Natural killer cell treated with Interleukin-12 subunit alpha and Interleukin-12 subunit beta and Interleukin-15 and Interleukin-18, amount 100 ng/mL, for 72 hours (primary cell): ENCODE measurements at regions not wholly inside any gene's neighbourhood (a gene's known extent, or its start where the extent isn't known, plus 50 kb on each side); places are given as distances from the start of the nearest gene placed in this dataset.
A peak's percentile ranks its signal among the peaks of the same experiment; 100 is the strongest.

Experiments used
- ATAC-seq, 2 donors: fragments of 150-1000 bp; cut with Tn5 transposase in 1 of 2; sonication (Bioruptor Pico), chemical (Tn5 transposase) in 1 of 2; 2 replicates each; pipeline ENCODE4 v1.10.0; 2021
- DNase-seq: peaks from one replicate; pipeline ENCODE4 v3.0.0; 2022; ENCODE audit warnings: low spot score
- H3K27ac Mint-ChIP-seq, 2 donors: 1 replicate in 1 of 2; 2 replicates in 1 of 2; pipeline ENCODE4 v1.8.0; 2022; ENCODE audit warnings: mixed read lengths in 2 of 2, mild to moderate bottlenecking in 1 of 2, moderate library complexity in 1 of 2
- H3K27me3 Mint-ChIP-seq, 2 donors: 1 replicate in 1 of 2; 2 replicates in 1 of 2; pipeline ENCODE4 v1.8.0; 2022; ENCODE audit warnings: mixed read lengths in 2 of 2
- H3K36me3 Mint-ChIP-seq: one replicate; pipeline ENCODE4 v1.8.0; 2022; ENCODE audit warnings: mixed read lengths
- H3K4me1 Mint-ChIP-seq, 2 donors: 1 replicate in 1 of 2; 2 replicates in 1 of 2; pipeline ENCODE4 v1.8.0; 2022; ENCODE audit warnings: low read depth in 2 of 2, mixed read lengths in 2 of 2, mild to moderate bottlenecking in 1 of 2
- H3K4me3 Mint-ChIP-seq: one replicate; pipeline ENCODE4 v1.8.0; 2022; ENCODE audit warnings: mixed read lengths
- H3K9me3 Mint-ChIP-seq: 2 replicates; pipeline ENCODE4 v1.8.0; 2022; ENCODE audit warnings: mixed read lengths

DNA sequence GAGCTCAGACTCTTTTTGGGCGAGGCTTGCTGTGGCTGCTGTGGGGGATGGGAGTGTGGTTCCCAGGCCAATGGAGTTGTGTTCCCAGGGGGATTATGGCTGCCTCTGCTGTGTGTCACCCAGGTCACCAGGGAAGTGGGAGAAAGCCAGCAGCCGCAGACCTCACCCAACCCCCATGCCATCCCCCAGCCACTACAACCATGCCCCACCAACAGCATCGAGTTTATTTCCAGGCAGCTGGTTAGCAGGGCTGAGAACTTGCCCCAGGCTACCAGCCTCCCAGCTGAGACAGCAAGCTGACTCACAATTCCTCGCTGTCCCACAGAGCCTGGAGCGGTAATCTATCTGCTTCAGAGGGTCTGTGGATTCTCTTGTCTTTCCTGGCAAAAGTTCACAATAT, 331.7 kb downstream of the FRK start:
- DNase-seq (no peak), ATAC-seq (no peak)
- H3K27me3 Mint-ChIP-seq, result no peaks in the 10 kb centered on the region
- H3K9me3 Mint-ChIP-seq, result peaks cover 12% of the 10 kb centered on the region
- no peak overlapping the region for H3K27ac Mint-ChIP-seq
- no peaks in the 10 kb centered on the region for H3K4me1 Mint-ChIP-seq
- no peaks in the 10 kb centered on the region for H3K36me3 Mint-ChIP-seq
- H3K4me3 Mint-ChIP-seq, result no peak overlapping the region

DNA sequence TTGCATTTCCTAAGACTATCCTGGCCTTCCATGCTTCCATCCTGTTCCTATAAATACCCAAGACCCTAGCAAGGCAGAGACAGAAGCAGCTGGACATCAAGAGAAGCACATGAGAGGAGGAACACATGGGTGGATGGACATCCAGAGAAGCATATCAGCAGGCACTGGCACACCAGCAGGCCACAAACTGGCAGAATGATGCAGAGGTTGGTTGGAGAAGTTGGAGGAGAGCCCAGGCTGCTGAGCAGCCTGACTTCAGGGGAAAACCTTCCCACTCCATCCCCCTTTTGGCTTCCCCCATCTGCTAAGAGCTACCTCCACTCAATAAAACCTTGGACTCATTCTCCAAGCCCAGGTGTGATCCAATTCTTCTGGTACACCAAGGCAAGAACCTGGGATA, 332.5 kb downstream of the FRK start:
- no peaks in the 10 kb centered on the region for H3K27me3 Mint-ChIP-seq
- H3K4me3 Mint-ChIP-seq, result no peak overlapping the region
- ATAC-seq, result no peak
- H3K4me1 Mint-ChIP-seq, result no peaks in the 10 kb centered on the region
- H3K36me3 Mint-ChIP-seq, result no peaks in the 10 kb centered on the region
- no peak overlapping the region for H3K27ac Mint-ChIP-seq
- H3K9me3 Mint-ChIP-seq, result peaks cover 20% of the 10 kb centered on the region
- no peak for DNase-seq

DNA sequence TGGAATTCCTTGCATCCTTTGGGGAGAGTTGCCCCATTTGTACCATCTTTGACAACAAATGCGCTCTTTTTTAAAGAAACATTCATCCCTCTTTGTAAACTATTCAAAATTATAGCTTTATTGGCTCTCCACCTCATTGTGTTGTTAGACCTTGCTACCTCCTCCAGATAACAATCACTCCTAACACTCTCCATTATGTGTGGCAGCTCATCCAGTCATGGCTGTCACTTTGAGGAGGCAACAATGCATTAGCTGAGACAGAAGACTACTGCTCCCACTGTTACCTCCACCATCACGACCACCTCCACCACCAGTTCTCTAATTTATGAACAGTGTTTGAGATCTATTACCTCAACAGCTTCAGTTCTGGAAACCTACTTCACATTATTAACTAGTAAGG, 339.1 kb downstream of the FRK start:
- no peak for ATAC-seq
- Mint-ChIP-seq H3K9me3 (peaks cover 23% of the 10 kb centered on the region), H3K4me1 (no peaks in the 10 kb centered on the region), H3K27me3 (no peaks in the 10 kb centered on the region), H3K4me3 (no peak overlapping the region), H3K36me3 (no peaks in the 10 kb centered on the region), H3K27ac (no peak overlapping the region)
- no peak for DNase-seq

DNA sequence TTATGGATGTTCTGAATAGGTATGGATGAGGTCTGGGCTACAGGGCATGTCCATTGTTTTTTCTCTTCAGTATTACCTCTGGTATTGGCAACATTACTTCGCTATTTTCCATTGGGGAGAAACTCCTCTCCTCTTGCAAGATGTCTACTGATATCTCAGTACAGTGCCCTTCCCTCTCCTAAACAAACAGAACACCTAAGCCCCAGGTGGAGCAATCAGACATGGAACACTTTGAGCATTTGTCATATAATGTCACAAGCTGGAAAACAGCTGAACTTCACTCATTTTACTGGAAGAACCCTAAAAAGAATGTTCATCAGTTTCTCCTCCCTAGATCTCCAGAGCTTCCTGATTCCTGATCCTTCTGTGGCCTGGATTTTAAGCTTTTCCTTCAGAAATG, 339.8 kb downstream of the FRK start:
- no peak overlapping the region for H3K4me3 Mint-ChIP-seq
- no peak for DNase-seq
- no peak for ATAC-seq
- no peak overlapping the region for H3K27ac Mint-ChIP-seq
- no peaks in the 10 kb centered on the region for H3K27me3 Mint-ChIP-seq
- no peaks in the 10 kb centered on the region for H3K36me3 Mint-ChIP-seq
- no peaks in the 10 kb centered on the region for H3K4me1 Mint-ChIP-seq
- peaks cover 23% of the 10 kb centered on the region for H3K9me3 Mint-ChIP-seq

DNA sequence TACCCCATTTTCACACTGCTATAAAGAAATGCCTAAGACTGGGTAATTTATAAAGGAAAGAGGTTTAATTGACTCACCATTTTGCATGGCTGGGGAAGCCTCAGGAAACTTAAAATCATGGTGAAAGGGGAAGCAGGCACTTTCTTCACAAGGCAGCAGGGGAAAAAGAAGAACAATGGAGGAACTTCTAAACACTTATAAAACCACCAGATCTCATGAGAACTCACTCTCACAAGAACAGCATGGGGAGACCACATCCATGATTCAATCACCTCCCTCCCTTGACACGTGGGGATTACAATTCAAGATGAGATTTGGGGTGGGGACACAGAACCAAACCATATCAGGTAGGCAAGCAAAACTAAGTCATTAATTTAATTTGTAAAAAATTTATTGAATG, 343.2 kb downstream of the FRK start:
- Mint-ChIP-seq H3K27me3 (no peaks in the 10 kb centered on the region), H3K4me1 (no peaks in the 10 kb centered on the region), H3K27ac (no peak overlapping the region), H3K36me3 (no peaks in the 10 kb centered on the region), H3K9me3 (peaks cover 18% of the 10 kb centered on the region), H3K4me3 (no peak overlapping the region)
- DNase-seq, result no peak
- ATAC-seq, result no peak

DNA sequence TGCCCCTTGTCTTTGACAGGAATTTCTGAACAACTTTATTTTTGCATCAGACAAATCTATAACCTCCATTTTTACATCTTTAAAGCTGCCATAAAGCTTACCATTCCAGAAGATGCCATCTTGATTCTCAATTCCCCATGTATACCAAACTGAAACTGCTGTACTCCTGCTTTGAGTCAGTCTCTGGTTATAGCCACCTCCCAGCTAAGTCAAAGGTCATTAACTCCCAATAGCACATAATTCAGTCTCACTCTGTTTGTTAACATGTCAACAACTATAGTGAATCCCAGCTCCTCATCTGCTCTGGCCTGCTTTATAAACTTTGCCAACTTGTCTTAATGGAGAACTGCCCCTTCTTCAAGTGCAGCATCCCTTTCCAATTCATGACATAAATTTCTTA, 343.6 kb downstream of the FRK start:
- Mint-ChIP-seq H3K4me3 (no peak overlapping the region), H3K27ac (no peak overlapping the region), H3K27me3 (no peaks in the 10 kb centered on the region), H3K9me3 (peaks cover 18% of the 10 kb centered on the region), H3K36me3 (no peaks in the 10 kb centered on the region), H3K4me1 (no peaks in the 10 kb centered on the region)
- DNase-seq (no peak), ATAC-seq (no peak)

DNA sequence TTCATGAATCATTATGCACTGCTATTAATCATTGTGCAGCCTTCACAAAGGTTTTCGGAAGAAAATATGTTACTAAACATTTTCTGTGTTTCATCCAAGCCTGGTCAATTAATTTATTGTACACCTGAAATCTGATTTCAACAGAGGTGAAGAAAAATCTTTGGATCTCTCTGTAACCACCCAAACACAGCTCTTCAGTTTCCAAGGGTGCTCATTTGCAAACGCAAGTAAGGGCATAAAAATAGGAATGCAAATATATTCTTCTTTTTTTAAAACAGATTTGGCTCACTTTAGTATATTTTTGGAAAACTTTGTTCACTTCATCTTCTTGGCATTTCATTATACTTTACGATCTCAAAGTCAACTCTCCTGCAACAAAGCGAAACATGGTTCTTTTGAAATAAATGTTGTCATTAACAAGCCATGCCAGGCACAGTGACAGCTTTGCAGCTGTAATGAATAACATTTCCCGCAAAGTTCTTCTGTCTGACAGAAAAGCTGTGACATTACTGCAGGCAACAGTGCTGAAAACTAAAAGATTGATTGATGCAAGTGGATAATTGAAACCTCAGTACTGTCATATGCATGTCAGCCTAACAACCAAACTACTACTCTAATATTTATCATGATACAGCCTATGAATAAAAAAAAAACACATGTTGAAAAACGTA, 348.3 kb downstream of the FRK start:
- no peak for ATAC-seq

DNA sequence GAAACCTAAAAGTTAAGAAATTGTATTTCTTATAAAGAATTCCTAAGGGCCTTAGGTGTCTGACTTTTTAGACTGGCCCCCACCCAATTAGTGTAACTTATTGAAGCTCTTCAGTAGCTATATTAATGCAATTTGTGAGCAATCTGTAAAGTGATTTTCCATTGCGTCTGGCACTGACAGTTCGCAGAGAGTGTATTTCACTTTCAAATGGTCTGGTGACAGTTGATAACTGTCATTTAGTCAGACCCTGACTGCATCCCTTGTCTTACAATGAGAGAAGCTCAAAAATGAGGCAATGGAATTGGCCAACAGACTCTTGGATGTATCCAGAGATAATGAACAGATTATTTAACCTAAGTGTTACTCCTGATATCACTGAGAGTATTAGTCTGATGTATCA, 351.8 kb downstream of the FRK start:
- Mint-ChIP-seq H3K9me3 (peaks cover 3% of the 10 kb centered on the region), H3K27ac (no peak overlapping the region), H3K4me3 (no peak overlapping the region), H3K4me1 (no peaks in the 10 kb centered on the region), H3K27me3 (no peaks in the 10 kb centered on the region), H3K36me3 (no peaks in the 10 kb centered on the region)
- DNase-seq (no peak), ATAC-seq (no peak)

More for the DNA sequence above, 348.3 kb downstream of the FRK start:
- H3K36me3 Mint-ChIP-seq, result no peaks in the 10 kb centered on the region
- DNase-seq, result no peak
- H3K4me3 Mint-ChIP-seq, result no peak overlapping the region
- H3K4me1 Mint-ChIP-seq, result no peaks in the 10 kb centered on the region
- H3K27me3 Mint-ChIP-seq, result no peaks in the 10 kb centered on the region
- H3K9me3 Mint-ChIP-seq, result peaks cover 10% of the 10 kb centered on the region
- H3K27ac Mint-ChIP-seq, result no peak overlapping the region

DNA sequence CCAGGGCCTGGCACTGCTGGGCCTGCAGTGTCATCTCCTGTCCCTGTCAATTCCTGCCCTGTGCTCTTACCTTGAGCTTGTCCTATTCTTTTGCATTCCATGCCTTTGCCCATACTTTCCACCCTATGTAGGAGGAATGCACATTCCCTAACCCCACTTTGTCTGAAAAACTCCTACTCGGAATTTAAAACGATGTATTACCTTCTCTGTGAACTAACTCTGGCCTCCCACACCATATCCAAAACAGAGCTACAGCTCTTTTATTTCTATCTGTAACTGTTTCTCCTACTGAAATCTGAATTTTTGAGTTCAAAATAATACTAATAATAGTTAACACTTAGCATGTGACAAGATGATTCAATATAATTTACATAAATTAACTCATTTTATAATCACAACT, 353.7 kb downstream of the FRK start:
- Mint-ChIP-seq H3K4me3 (no peak overlapping the region), H3K4me1 (no peaks in the 10 kb centered on the region), H3K27me3 (no peaks in the 10 kb centered on the region), H3K27ac (no peak overlapping the region), H3K9me3 (peaks cover 10% of the 10 kb centered on the region), H3K36me3 (peaks cover 5% of the 10 kb centered on the region)
- DNase-seq, result no peak
- no peak for ATAC-seq

DNA sequence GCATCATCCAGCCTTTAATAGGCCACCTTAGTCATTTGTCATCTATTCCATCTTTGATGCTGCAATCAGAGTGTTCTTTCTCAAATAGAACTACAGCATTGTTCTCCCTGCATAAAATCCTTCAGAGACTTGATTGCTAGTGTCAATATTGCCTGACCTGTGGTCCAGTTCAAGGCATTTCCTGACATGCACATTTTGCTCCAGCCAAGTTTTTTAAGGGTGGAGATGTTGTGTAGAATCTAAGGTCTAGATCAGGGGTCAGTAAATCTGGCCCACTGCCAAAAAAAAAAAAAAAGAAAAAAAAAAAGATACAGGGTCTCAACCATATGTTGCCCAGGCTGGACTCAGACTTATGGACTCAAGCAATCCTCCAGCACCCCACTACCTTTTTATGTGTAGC, 354.4 kb downstream of the FRK start:
- Mint-ChIP-seq H3K9me3 (peaks cover 15% of the 10 kb centered on the region), H3K27me3 (no peaks in the 10 kb centered on the region), H3K27ac (no peak overlapping the region), H3K36me3 (peaks cover 5% of the 10 kb centered on the region), H3K4me3 (no peak overlapping the region), H3K4me1 (no peaks in the 10 kb centered on the region)
- no peak for DNase-seq
- no peak for ATAC-seq

DNA sequence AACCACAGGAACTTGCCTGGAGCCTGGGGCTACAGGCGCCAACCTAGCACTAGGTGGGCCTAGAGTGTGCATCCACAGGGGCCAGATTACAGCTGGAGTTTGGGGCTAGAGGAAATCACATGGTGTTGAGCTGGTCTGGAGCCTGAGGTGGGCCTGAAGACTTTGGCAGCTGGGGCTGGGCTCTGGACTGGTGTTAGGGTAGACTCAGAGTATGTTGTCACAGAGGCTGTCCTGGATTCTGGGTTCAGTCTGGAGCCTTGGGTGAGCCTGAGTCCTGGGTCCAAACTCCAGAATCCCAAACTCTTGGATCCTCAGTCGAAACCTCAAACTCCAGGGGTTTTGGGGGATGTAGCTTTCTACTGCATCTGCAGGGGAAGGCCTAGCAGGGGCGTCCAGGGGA, 356.7 kb downstream of the FRK start:
- H3K27ac Mint-ChIP-seq, result no peak overlapping the region
- H3K4me1 Mint-ChIP-seq, result no peaks in the 10 kb centered on the region
- H3K27me3 Mint-ChIP-seq, result no peaks in the 10 kb centered on the region
- DNase-seq (no peak), ATAC-seq (peak; percentile 28 to 44)
- H3K36me3 Mint-ChIP-seq, result peaks cover 5% of the 10 kb centered on the region
- no peak overlapping the region for H3K4me3 Mint-ChIP-seq
- H3K9me3 Mint-ChIP-seq, result peaks cover 11% of the 10 kb centered on the region

DNA sequence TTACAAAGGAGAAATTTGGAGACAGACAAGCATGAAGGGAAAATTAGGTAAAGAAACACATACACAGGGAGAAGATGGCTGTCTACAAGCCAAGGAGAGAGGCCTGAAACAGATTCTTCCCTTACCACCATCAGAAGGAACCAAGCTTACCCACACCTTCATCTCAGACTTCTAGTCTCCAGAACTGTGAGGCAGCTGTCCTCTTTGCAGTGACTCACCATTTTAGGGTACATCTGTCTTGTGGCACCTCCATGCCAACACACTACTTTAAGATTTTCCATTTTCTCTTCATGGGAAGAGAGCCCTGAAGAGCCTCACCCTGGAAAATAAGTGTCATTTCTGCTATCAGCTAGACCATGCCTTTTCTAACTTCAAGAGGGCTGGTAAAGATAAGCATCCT, 369.3 kb downstream of the FRK start:
- ATAC-seq, result no peak
- H3K27me3 Mint-ChIP-seq, result no peaks in the 10 kb centered on the region
- H3K27ac Mint-ChIP-seq, result no peak overlapping the region
- no peaks in the 10 kb centered on the region for H3K36me3 Mint-ChIP-seq
- no peaks in the 10 kb centered on the region for H3K4me1 Mint-ChIP-seq
- H3K9me3 Mint-ChIP-seq, result peaks cover 12% of the 10 kb centered on the region
- DNase-seq, result no peak
- H3K4me3 Mint-ChIP-seq, result no peak overlapping the region

DNA sequence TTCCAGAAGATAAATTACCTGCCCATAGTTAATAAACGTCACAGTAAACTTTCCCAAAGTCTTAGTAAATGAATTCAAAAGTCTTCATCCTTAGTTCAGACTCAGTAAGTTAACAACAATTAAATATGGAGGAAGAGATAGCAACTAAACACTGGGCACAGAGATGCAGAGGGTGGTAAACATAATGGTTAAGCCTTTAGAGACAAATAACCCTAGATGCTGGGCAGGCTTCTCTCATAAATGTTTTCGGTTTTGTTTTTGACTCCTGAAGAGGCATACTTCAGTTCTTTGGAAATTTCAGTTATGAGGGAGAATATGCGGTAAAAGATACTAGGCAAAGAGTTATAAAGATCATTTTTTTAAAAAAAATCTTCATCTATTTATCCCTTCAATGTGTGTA, 369.8 kb downstream of the FRK start:
- ATAC-seq, result no peak
- Mint-ChIP-seq H3K9me3 (peaks cover 9% of the 10 kb centered on the region), H3K4me3 (no peak overlapping the region), H3K27me3 (no peaks in the 10 kb centered on the region), H3K4me1 (no peaks in the 10 kb centered on the region), H3K27ac (no peak overlapping the region), H3K36me3 (no peaks in the 10 kb centered on the region)
- DNase-seq, result no peak

DNA sequence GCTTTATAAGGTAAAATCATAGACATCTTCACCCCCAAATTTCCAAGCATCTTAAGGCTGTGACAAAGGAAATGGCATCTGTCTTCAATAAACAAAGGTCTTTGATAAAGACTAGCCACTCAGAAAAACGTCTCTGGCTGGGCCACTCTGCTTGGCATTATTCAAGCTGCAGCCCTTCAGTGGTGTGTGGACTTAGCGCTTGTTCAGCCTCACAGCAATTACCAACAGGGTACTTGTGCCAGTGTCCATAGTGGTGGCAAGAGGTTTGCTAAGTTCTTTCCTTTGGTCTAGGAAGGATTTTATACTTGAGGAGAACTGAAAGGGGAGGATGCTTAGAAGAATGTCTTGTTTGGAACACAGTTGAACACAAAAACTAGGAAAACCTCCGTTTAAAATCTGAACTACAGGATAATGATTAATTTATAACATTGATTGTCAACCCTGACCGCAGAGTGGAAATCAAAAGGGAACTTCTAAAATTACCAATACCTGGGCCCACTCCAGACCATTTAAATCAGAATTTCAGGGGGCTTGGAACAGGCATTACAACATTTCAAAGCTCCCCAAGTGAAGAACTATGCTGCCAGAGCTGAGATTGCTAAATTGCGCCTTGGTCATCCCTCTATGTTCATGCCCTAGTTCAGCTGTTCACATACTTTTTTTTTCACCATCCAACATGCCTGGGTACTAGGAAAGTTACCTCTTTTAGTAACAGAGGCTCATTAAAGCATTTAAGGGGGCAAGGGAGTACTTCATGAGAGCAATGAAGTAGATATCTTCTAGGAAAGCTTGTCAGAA, 378.5 kb downstream of the FRK start:
- no peak for DNase-seq
- no peak overlapping the region for H3K4me3 Mint-ChIP-seq
- peaks cover 10% of the 10 kb centered on the region for H3K9me3 Mint-ChIP-seq
- no peak overlapping the region for H3K27ac Mint-ChIP-seq
- no peak for ATAC-seq
- H3K36me3 Mint-ChIP-seq, result no peaks in the 10 kb centered on the region
- H3K4me1 Mint-ChIP-seq, result no peaks in the 10 kb centered on the region
- H3K27me3 Mint-ChIP-seq, result no peaks in the 10 kb centered on the region

DNA sequence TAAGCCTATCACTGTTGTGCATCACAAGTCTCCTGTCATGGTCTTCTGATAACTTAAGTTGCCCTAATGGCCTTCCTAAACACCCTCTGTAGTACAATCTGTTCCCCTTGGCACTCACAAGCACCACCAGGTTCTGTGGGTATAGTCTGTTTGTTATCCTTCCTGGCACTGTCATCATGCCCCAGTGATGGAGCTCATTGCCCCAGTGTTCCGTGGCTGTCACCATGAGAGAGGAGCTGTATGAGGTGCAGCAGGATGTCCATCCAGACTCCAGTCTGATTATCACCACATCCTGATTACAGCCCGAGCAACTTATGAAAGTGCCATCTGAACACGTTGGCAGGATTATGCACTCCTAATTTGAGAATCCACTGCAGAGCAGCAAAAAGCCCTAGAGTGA, 380.1 kb downstream of the FRK start:
- H3K27ac Mint-ChIP-seq, result no peak overlapping the region
- no peaks in the 10 kb centered on the region for H3K36me3 Mint-ChIP-seq
- H3K9me3 Mint-ChIP-seq, result peaks cover 10% of the 10 kb centered on the region
- DNase-seq (no peak), ATAC-seq (no peak)
- no peaks in the 10 kb centered on the region for H3K27me3 Mint-ChIP-seq
- no peaks in the 10 kb centered on the region for H3K4me1 Mint-ChIP-seq
- no peak overlapping the region for H3K4me3 Mint-ChIP-seq
